ENCODE measurements at regions not wholly inside any gene's neighbourhood (a gene's known extent, or its start where the extent isn't known, plus 50 kb on each side); places are given as distances from the start of the nearest gene placed in this dataset.

DNA sequence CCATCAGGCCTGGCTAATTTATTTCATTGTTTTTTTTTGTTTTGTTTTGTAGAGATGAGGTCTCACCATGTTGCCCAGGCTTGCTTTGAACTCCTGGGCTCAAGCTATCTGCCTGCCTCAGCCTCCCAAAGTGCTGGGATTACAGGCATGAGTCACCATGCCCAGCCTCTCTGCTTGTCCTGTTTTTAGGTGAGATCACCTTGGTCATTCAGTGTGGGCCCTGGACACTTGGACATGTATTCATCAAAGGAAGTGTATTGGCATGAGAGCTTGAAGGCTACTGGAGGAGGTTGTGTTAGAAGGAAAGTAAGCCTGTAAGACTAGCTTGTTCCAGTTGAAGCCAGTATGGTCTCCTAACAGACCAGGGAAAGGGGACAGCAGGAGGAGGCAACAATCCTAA, 229.2 kb upstream of the RGPD4 start:
- TF ChIP-seq, protein P1, sequence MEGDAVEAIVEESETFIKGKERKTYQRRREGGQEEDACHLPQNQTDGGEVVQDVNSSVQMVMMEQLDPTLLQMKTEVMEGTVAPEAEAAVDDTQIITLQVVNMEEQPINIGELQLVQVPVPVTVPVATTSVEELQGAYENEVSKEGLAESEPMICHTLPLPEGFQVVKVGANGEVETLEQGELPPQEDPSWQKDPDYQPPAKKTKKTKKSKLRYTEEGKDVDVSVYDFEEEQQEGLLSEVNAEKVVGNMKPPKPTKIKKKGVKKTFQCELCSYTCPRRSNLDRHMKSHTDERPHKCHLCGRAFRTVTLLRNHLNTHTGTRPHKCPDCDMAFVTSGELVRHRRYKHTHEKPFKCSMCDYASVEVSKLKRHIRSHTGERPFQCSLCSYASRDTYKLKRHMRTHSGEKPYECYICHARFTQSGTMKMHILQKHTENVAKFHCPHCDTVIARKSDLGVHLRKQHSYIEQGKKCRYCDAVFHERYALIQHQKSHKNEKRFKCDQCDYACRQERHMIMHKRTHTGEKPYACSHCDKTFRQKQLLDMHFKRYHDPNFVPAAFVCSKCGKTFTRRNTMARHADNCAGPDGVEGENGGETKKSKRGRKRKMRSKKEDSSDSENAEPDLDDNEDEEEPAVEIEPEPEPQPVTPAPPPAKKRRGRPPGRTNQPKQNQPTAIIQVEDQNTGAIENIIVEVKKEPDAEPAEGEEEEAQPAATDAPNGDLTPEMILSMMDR (IDR thresholded peaks at IDR 0.05) = no peak
- no peak for TF ChIP-seq POLR2A (IDR thresholded peaks at IDR 0.05)

Data from uterus (tissue), 2 donors.